PFSK-1 (cell line): ENCODE measurements at regions not wholly inside any gene's neighbourhood (a gene's known extent, or its start where the extent isn't known, plus 50 kb on each side); places are given as distances from the start of the nearest gene placed in this dataset.

Source experiments
- FOXP2 ChIP-seq: optimal IDR thresholded peaks from 2 replicates; pipeline ENCODE3; 2011; ENCODE audit warnings: borderline replicate concordance, control low read depth, inconsistent platforms; ENCODE audit not compliant: insufficient read depth; ENCODE audit errors: extremely low read length, extremely low read depth
- POLR2AphosphoS5 ChIP-seq: IDR thresholded peaks from 2 replicates; pipeline ENCODE4 v1.6.1; 2012; ENCODE audit warnings: low read depth, mild to moderate bottlenecking, control low read depth, low read length, moderate library complexity
- REST ChIP-seq, 2 experiments: IDR thresholded peaks; 2 replicates each; pipeline versions ENCODE4 v1.6.1 to v1.8.0; 2011 to 2012; ENCODE audit warnings: low read depth in 2 of 2, low read length in 2 of 2, control low read depth in 1 of 2, inconsistent platforms in 1 of 2, mild to moderate bottlenecking in 1 of 2, moderate library complexity in 1 of 2; ENCODE audit not compliant: insufficient read depth in 1 of 2
- SIN3A ChIP-seq: IDR thresholded peaks from 2 replicates; pipeline ENCODE4 v1.6.1; 2012; ENCODE audit warnings: mild to moderate bottlenecking, low read length, moderate library complexity, borderline replicate concordance; ENCODE audit not compliant: insufficient read depth
- TAF1 ChIP-seq: IDR thresholded peaks from 2 replicates; pipeline ENCODE4 v1.6.1; 2012; ENCODE audit warnings: low read length, control low read depth, borderline replicate concordance; ENCODE audit not compliant: insufficient read depth

GRCh38 chr15:99440551-99441443 is 125.0 kb upstream of the MEF2A start:
- TF ChIP-seq TAF1 (no peak), SIN3A (no peak), FOXP2 (no peak), POLR2AphosphoS5 (no peak), REST (IDR thresholded peaks at IDR 0.05; ENCODE audit: insufficient read depth in 1 of 2, low read depth in 2 of 2, low read length in 2 of 2) (no peak)

DNA sequence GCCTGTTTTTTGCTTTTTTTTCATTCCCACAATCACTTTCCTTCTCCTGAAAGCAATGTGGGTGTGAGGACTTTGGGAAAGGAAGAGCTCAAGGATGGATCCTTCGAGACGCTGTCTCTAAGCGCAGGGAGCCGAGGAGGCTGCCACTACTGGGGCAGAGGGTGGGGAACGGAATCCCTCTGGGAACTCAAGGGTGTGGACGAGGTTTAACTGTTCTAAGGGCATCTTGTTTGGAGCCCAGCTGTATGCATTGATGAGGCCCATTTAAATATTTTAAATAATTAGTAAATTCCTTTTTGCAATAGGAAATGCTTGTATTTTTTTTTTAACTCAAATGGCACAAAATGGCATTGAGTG is 124.4 kb upstream of the MEF2A start:
- TF ChIP-seq FOXP2 (no peak), REST (IDR thresholded peaks at IDR 0.05; ENCODE audit: insufficient read depth in 1 of 2, low read depth in 2 of 2, low read length in 2 of 2) (no peak), POLR2AphosphoS5 (no peak), TAF1 (no peak), SIN3A (no peak)

DNA sequence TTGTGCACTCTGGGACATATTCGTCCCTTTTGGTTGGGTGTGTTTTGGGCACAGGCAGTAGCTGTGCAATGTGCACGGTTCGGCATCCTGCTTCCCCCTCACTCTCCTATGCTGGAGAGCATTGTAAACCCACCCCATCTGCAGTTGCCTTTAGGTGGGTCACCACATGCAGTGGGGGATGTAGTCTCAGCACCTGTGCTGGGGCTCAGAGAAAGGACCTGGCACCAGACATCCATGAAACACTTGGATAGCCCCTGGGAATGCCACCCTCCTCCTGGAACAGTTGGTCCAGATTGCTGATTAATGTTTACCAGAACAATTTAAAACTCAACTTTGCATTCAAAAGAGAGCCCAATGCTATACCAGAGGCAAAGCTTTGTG is 123.9 kb upstream of the MEF2A start:
- no peak for TF ChIP-seq TAF1

- TF ChIP-seq TAF1 (no peak), POLR2AphosphoS5 (no peak), REST (IDR thresholded peaks at IDR 0.05; ENCODE audit: insufficient read depth in 1 of 2, low read depth in 2 of 2, low read length in 2 of 2) (no peak), SIN3A (no peak), FOXP2 (no peak)
Observed at GRCh38 chr15:99442252-99442897, 123.4 kb upstream of the MEF2A start.

DNA sequence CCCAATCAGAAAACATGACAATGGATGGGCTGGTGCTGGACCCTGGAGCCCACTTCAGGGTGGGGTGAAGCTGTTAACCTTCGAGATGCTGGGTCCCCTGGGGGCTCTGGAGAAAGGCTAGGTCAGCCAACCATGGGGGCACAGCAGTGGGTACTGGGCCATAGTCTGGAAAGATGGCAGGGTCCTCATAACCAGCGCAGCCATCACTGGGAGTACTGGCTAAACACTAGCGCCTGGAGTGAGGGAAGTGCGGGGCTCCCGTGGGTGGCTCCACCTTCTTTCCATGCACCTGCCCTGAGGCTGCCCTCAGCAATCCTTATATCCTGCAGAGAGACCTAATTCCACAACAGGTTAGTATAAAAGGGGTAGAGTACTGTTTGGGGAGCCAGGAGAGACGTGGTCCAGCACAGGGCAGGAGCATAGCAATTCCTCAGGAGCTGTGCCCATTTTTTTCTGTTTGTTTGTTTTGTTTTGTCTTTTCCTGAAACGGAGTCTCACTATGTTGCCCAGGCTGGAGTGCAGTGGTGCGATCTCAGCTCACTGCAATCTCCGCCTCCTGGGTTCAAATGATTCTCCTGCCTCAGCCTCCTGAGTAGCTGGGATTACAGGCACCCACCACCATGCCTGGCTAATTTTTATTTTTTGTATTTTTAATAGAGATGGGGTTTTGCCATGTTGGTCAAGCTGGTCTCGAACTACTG is 122.6 kb upstream of the MEF2A start:
- TF ChIP-seq SIN3A, result no peak
- TF ChIP-seq TAF1, result no peak
- TF ChIP-seq REST (IDR thresholded peaks at IDR 0.05; ENCODE audit: insufficient read depth in 1 of 2, low read depth in 2 of 2, low read length in 2 of 2), result no peak
- TF ChIP-seq FOXP2, result no peak
- TF ChIP-seq POLR2AphosphoS5, result no peak
